GM12872 (cell line): ENCODE measurements at regions not wholly inside any gene's neighbourhood (a gene's known extent, or its start where the extent isn't known, plus 50 kb on each side); places are given as distances from the start of the nearest gene placed in this dataset.

Experiments used
- CTCF ChIP-seq: IDR thresholded peaks from 3 replicates; pipeline ENCODE4 v1.5.1; 2011; ENCODE audit warnings: low read depth, mild to moderate bottlenecking, low read length, moderate library complexity; ENCODE audit not compliant: insufficient read depth

- TF ChIP-seq CTCF, result no peak
These were observed 217.1 kb downstream of the SLC4A3 start for GRCh38 chr2:219844401-219845091.

- TF ChIP-seq CTCF, result no peak
These were observed 221.5 kb downstream of the SLC4A3 start for GRCh38 chr2:219848882-219849281.

- no peak for TF ChIP-seq CTCF
These were observed 223.7 kb downstream of the SLC4A3 start for GRCh38 chr2:219851169-219851568.

GRCh38 chr2:219851801-219852481, 224.5 kb downstream of the SLC4A3 start:
- TF ChIP-seq CTCF, result no peak

GRCh38 chr2:219852626-219853025, 225.2 kb downstream of the SLC4A3 start:
- no peak for TF ChIP-seq CTCF

- no peak for TF ChIP-seq CTCF
These were observed 229.2 kb downstream of the SLC4A3 start for GRCh38 chr2:219856602-219857001.

GRCh38 chr2:219857751-219858150, 230.3 kb downstream of the SLC4A3 start:
- no peak for TF ChIP-seq CTCF
